Right lobe of liver (tissue), 4 donors: ENCODE measurements at regions not wholly inside any gene's neighbourhood (a gene's known extent, or its start where the extent isn't known, plus 50 kb on each side); places are given as distances from the start of the nearest gene placed in this dataset.

Experiments used
- CTCF ChIP-seq, 4 donors: fragments of 200-600 bp in 3 of 4; fragments of 450-650 bp in 1 of 4; IDR thresholded peaks; one replicate each; pipeline versions ENCODE4 v1.5.1 to v1.8.0; 2016 to 2022; ENCODE audit warnings: antibody characterized with exemption in 4 of 4, mild to moderate bottlenecking in 2 of 4
- POLR2A ChIP-seq: fragments of 450-650 bp; IDR thresholded peaks from one replicate; pipeline ENCODE4 v1.6.1; 2017; ENCODE audit warnings: antibody characterized with exemption, mild to moderate bottlenecking
- donor health status: DM: no; HTN: no; CAD: no.
- donor health status: DM: no; HTN: no; CAD: no.
- donor health status: DM: no; HTN: yes; CAD: no.

GRCh38 chr20:43360016-43360415 is 97.7 kb upstream of the SRSF6 start:
- no peak for TF ChIP-seq CTCF (IDR thresholded peaks at IDR 0.05)
- no peak for TF ChIP-seq POLR2A
